Ovary (tissue), 3 donors: ENCODE measurements at regions not wholly inside any gene's neighbourhood (a gene's known extent, or its start where the extent isn't known, plus 50 kb on each side); places are given as distances from the start of the nearest gene placed in this dataset.

Experiments used
- CTCF ChIP-seq, 3 donors: fragments of 450-650 bp in 2 of 3; fragments of 200-600 bp in 1 of 3; IDR thresholded peaks; one replicate each; pipeline versions ENCODE4 v1.5.1 to v1.8.0; 2016 to 2022; ENCODE audit warnings: antibody characterized with exemption in 3 of 3, mild to moderate bottlenecking in 1 of 3
- POLR2A ChIP-seq: fragments of 450-650 bp; IDR thresholded peaks from one replicate; pipeline ENCODE4 v1.6.1; 2017; ENCODE audit warnings: antibody characterized with exemption, mild to moderate bottlenecking, moderate library complexity
- donor health status: DM: no; HTN: no; CAD: no.

GRCh38 chr12:75746621-75747020 is 235.2 kb upstream of the KRR1 start:
- TF ChIP-seq CTCF (IDR thresholded peaks at IDR 0.05) (no peak), POLR2A (no peak)
